Fibroblast of peridontal ligament (primary cell): ENCODE measurements at regions not wholly inside any gene's neighbourhood (a gene's known extent, or its start where the extent isn't known, plus 50 kb on each side); places are given as distances from the start of the nearest gene placed in this dataset.
"Not testable (repeated sequence)": the region's sequence is repeated elsewhere in the genome, so short reads cannot be mapped to it uniquely, and the experiment has no call there.

Source experiments
- DNase-seq: peaks from one replicate; pipeline ENCODE4 v3.0.0-alpha.2; 2010; ENCODE audit errors: extremely low read depth

- DNase-seq = no peak
Measured at GRCh38 chr12:25337916-25338315, 87.2 kb upstream of the KRAS start.

GRCh38 chr12:25332143-25332542 lies 81.4 kb upstream of the KRAS start:
- no peak for DNase-seq

GRCh38 chr12:25328072-25328712 lies 77.5 kb upstream of the KRAS start:
- DNase-seq = peak; percentile 54

GRCh38 chr12:25327321-25327720 lies 76.6 kb upstream of the KRAS start:
- no peak for DNase-seq

GRCh38 chr12:25326326-25326725 lies 75.6 kb upstream of the KRAS start:
- no peak for DNase-seq

- DNase-seq = peak; percentile 22
Measured at GRCh38 chr12:25324861-25325260, 74.1 kb upstream of the KRAS start.

- no peak for DNase-seq
Measured at GRCh38 chr12:25323581-25323982, 72.9 kb upstream of the KRAS start.

GRCh38 chr12:25322918-25323531 lies 72.3 kb upstream of the KRAS start:
- DNase-seq = peak; percentile 23

GRCh38 chr12:25322351-25322750 lies 71.6 kb upstream of the KRAS start:
- no peak for DNase-seq

GRCh38 chr12:25321772-25322171 lies 71.0 kb upstream of the KRAS start:
- DNase-seq = no peak

- DNase-seq = no peak
Measured at GRCh38 chr12:25320123-25321006, 69.6 kb upstream of the KRAS start.

- no peak for DNase-seq
Measured at GRCh38 chr12:25319233-25319984, 68.7 kb upstream of the KRAS start.

GRCh38 chr12:25317553-25317952 lies 66.8 kb upstream of the KRAS start:
- DNase-seq = no peak

- no peak for DNase-seq
Measured at GRCh38 chr12:25315388-25315787, 64.7 kb upstream of the KRAS start.

GRCh38 chr12:25313266-25313990 lies 62.7 kb upstream of the KRAS start:
- not testable (repeated sequence) for DNase-seq

GRCh38 chr12:25311506-25311905 lies 60.8 kb upstream of the KRAS start:
- no peak for DNase-seq

GRCh38 chr12:25310071-25310470 lies 59.3 kb upstream of the KRAS start:
- not testable (repeated sequence) for DNase-seq

- DNase-seq = peak; percentile 52
Measured at GRCh38 chr12:25308756-25309155, 58.0 kb upstream of the KRAS start.

GRCh38 chr12:25307818-25308217 lies 57.1 kb upstream of the KRAS start:
- peak; percentile 59 for DNase-seq

GRCh38 chr12:25301798-25302197 lies 51.1 kb upstream of the KRAS start:
- no peak for DNase-seq
